ENCODE measurements at regions not wholly inside any gene's neighbourhood (a gene's known extent, or its start where the extent isn't known, plus 50 kb on each side); places are given as distances from the start of the nearest gene placed in this dataset.

- Histone ChIP-seq H2AFZ (ENCODE audit: control insufficient read depth, low read length) (no peak overlapping the region), H3K36me3 (ENCODE audit: control insufficient read depth in 2 of 2, extremely low read depth in 1 of 2, insufficient read depth in 2 of 2, low read length in 2 of 2) (no peaks in the 10 kb centered on the region)
Observed at GRCh38 chr3:103403191-103403590, 968.4 kb downstream of the ZPLD1 start.

GRCh38 chr3:103406320-103406850 lies 971.6 kb downstream of the ZPLD1 start:
- Histone ChIP-seq H3K36me3 (ENCODE audit: control insufficient read depth in 2 of 2, extremely low read depth in 1 of 2, insufficient read depth in 2 of 2, low read length in 2 of 2) (no peaks in the 10 kb centered on the region), H3K4me1 (ENCODE audit: control insufficient read depth, extremely low read depth, insufficient read depth, low read length) (no peaks in the 10 kb centered on the region), H3K9me3 (ENCODE audit: control insufficient read depth, low read depth, low read length) (no peaks in the 10 kb centered on the region), H4K20me1 (ENCODE audit: control insufficient read depth, extremely low read depth, insufficient read depth, low read length) (no peaks in the 10 kb centered on the region), H3K9me1 (ENCODE audit: control insufficient read depth, extremely low read depth, insufficient read depth, low read length) (no peaks in the 10 kb centered on the region), H3K4me2 (ENCODE audit: control insufficient read depth, extremely low read depth, insufficient read depth, low read depth, low read length) (no peak overlapping the region), H3K27me3 (ENCODE audit: control insufficient read depth, extremely low read depth, insufficient read depth, low read length) (no peaks in the 10 kb centered on the region), H3K4me3 (ENCODE audit: control insufficient read depth in 2 of 3, extremely low read depth in 1 of 3, insufficient read depth in 2 of 3, low read depth in 1 of 3, low read length in 3 of 3) (no peak overlapping the region), H3K27ac (ENCODE audit: control insufficient read depth, insufficient read depth, low read length) (no peak overlapping the region), H3K79me2 (ENCODE audit: control insufficient read depth, insufficient read depth, low read length) (no peaks in the 10 kb centered on the region), H2AFZ (ENCODE audit: control insufficient read depth, low read length) (no peak overlapping the region), H3K9ac (ENCODE audit: control insufficient read depth, extremely low read depth, insufficient read depth, low read length) (no peak overlapping the region)
- FAIRE-seq: no peak
- TF ChIP-seq CTCF (optimal IDR thresholded peaks at IDR 0.05 in 1 of 3, IDR thresholded peaks at IDR 0.05 in 1 of 3, conservative IDR thresholded peaks at IDR 0.05 in 1 of 3; ENCODE audit: extremely low read depth in 1 of 3, insufficient read depth in 2 of 3, low read length in 3 of 3) (no peak), EZH2 (IDR thresholded peaks at IDR 0.05; ENCODE audit: low read length) (no peak)
- DNase-seq (ENCODE audit: low read depth, low spot score): no peak
- dilution Hi-C loops (cut with MboI; ENCODE audit: extremely low pct_ligation_motif_present, low sequenced_read_pairs): no loop called here

More at GRCh38 chr3:103403191-103403590, 968.4 kb downstream of the ZPLD1 start:
- Histone ChIP-seq H3K79me2 (ENCODE audit: control insufficient read depth, insufficient read depth, low read length) (no peaks in the 10 kb centered on the region), H3K4me1 (ENCODE audit: control insufficient read depth, extremely low read depth, insufficient read depth, low read length) (no peaks in the 10 kb centered on the region), H3K9ac (ENCODE audit: control insufficient read depth, extremely low read depth, insufficient read depth, low read length) (no peak overlapping the region), H3K4me3 (ENCODE audit: control insufficient read depth in 2 of 3, extremely low read depth in 1 of 3, insufficient read depth in 2 of 3, low read depth in 1 of 3, low read length in 3 of 3) (no peak overlapping the region), H3K9me1 (ENCODE audit: control insufficient read depth, extremely low read depth, insufficient read depth, low read length) (no peaks in the 10 kb centered on the region), H4K20me1 (ENCODE audit: control insufficient read depth, extremely low read depth, insufficient read depth, low read length) (no peaks in the 10 kb centered on the region), H3K9me3 (ENCODE audit: control insufficient read depth, low read depth, low read length) (no peaks in the 10 kb centered on the region), H3K4me2 (ENCODE audit: control insufficient read depth, extremely low read depth, insufficient read depth, low read depth, low read length) (no peak overlapping the region), H3K27me3 (ENCODE audit: control insufficient read depth, extremely low read depth, insufficient read depth, low read length) (no peaks in the 10 kb centered on the region), H3K27ac (ENCODE audit: control insufficient read depth, insufficient read depth, low read length) (no peak overlapping the region)
- DNase-seq (ENCODE audit: low read depth, low spot score) (no peak), FAIRE-seq (no peak)
- dilution Hi-C loops (cut with MboI; ENCODE audit: extremely low pct_ligation_motif_present, low sequenced_read_pairs): no loop called here
- no peak for TF ChIP-seq CTCF (optimal IDR thresholded peaks at IDR 0.05 in 1 of 3, IDR thresholded peaks at IDR 0.05 in 1 of 3, conservative IDR thresholded peaks at IDR 0.05 in 1 of 3; ENCODE audit: extremely low read depth in 1 of 3, insufficient read depth in 2 of 3, low read length in 3 of 3)
- TF ChIP-seq EZH2 (IDR thresholded peaks at IDR 0.05; ENCODE audit: low read length): no peak
